ENCODE measurements at regions not wholly inside any gene's neighbourhood (a gene's known extent, or its start where the extent isn't known, plus 50 kb on each side); places are given as distances from the start of the nearest gene placed in this dataset.
"Not testable (repeated sequence)": the region's sequence is repeated elsewhere in the genome, so short reads cannot be mapped to it uniquely, and the experiment has no call there.

- TF ChIP-seq CTCF (conservative IDR thresholded peaks at IDR 0.05): no peak
These were observed 81.5 kb upstream of the PTPN13 start for GRCh38 chr4:86512631-86513030.

GRCh38 chr4:86515963-86516362 is 78.2 kb upstream of the PTPN13 start:
- H3K27ac ChIP-seq: not testable (repeated sequence)

More at GRCh38 chr4:86512631-86513030, 81.5 kb upstream of the PTPN13 start:
- H3K27ac ChIP-seq: no peak overlapping the region

- no peak for TF ChIP-seq CTCF (conservative IDR thresholded peaks at IDR 0.05)
- no peak overlapping the region for H3K27ac ChIP-seq
These were observed 72.6 kb upstream of the PTPN13 start for GRCh38 chr4:86521373-86521969.

GRCh38 chr4:86522349-86522748 is 71.8 kb upstream of the PTPN13 start:
- peak; percentile 80 for TF ChIP-seq CTCF (conservative IDR thresholded peaks at IDR 0.05)
- H3K27ac ChIP-seq: no peak overlapping the region

GRCh38 chr4:86523333-86523732 is 70.8 kb upstream of the PTPN13 start:
- TF ChIP-seq CTCF (conservative IDR thresholded peaks at IDR 0.05): no peak
- H3K27ac ChIP-seq: no peak overlapping the region

GRCh38 chr4:86527713-86528112 is 66.4 kb upstream of the PTPN13 start:
- not testable (repeated sequence) for H3K27ac ChIP-seq

- TF ChIP-seq CTCF (conservative IDR thresholded peaks at IDR 0.05): no peak
- no peak overlapping the region for H3K27ac ChIP-seq
These were observed 64.7 kb upstream of the PTPN13 start for GRCh38 chr4:86529436-86529835.

GRCh38 chr4:86530183-86530582 is 63.9 kb upstream of the PTPN13 start:
- H3K27ac ChIP-seq: no peak overlapping the region
- no peak for TF ChIP-seq CTCF (conservative IDR thresholded peaks at IDR 0.05)

- TF ChIP-seq CTCF (conservative IDR thresholded peaks at IDR 0.05): no peak
These were observed 62.7 kb upstream of the PTPN13 start for GRCh38 chr4:86531440-86531839.

More at GRCh38 chr4:86531440-86531839, 62.7 kb upstream of the PTPN13 start:
- no peak overlapping the region for H3K27ac ChIP-seq
